H1 (cell line): ENCODE measurements at regions not wholly inside any gene's neighbourhood (a gene's known extent, or its start where the extent isn't known, plus 50 kb on each side); places are given as distances from the start of the nearest gene placed in this dataset.

Source experiments
- CTCF ChIA-PET: fragments of 300-600 bp; sonication (Branson Sonifier 250); formaldehyde crosslinking; loops from one replicate; lab custom pipeline; 2021; ENCODE audit not compliant: partially characterized antibody; lab: Charles Lee
- POLR2A ChIA-PET: fragments of 300-600 bp; sonication (Branson Sonifier 250); formaldehyde crosslinking; loops from one replicate; lab custom pipeline; 2021; ENCODE audit warnings: inconsistent platforms; ENCODE audit not compliant: partially characterized antibody; lab: Charles Lee
- DNase-seq, 2 experiments: peaks; one replicate each; pipeline versions ENCODE4 v3.0.0 to v3.0.0-alpha.2; 2010 to 2022; ENCODE audit warnings: low spot score in 2 of 2, low read depth in 1 of 2, mixed read lengths in 1 of 2
- FAIRE-seq: peaks from 2 replicates; lab custom pipeline; 2011; peaks lifted over from hg19 to GRCh38; lab: Jason Lieb, UNC
- H2AFZ ChIP-seq: 2 replicates; pipeline ENCODE4 v1.8.1; 2012; ENCODE audit warnings: low read length, inconsistent platforms
- H2AK5ac ChIP-seq: 2 replicates; pipeline ENCODE4 v1.6.1; 2013; ENCODE audit warnings: low read depth, low read length
- H2BK120ac ChIP-seq: replicated peaks from 2 replicates; pipeline ENCODE3; 2013; ENCODE audit warnings: low read depth, low read length, inconsistent platforms
- H2BK12ac ChIP-seq: 2 replicates; pipeline ENCODE4 v1.6.1; 2013; ENCODE audit warnings: low read depth, low read length
- H2BK15ac ChIP-seq: 2 replicates; pipeline ENCODE4 v1.6.1; 2013; ENCODE audit warnings: low read length
- H2BK20ac ChIP-seq: 2 replicates; pipeline ENCODE4 v1.6.1; 2013; ENCODE audit warnings: low read length
- H2BK5ac ChIP-seq: 2 replicates; pipeline ENCODE4 v1.6.1; 2013; ENCODE audit warnings: low read depth, low read length
- H3K14ac ChIP-seq: 2 replicates; pipeline ENCODE4 v1.6.1; 2013; ENCODE audit warnings: inconsistent platforms; ENCODE audit not compliant: insufficient read length
- H3K18ac ChIP-seq: 2 replicates; pipeline ENCODE4 v1.6.1; 2013; ENCODE audit warnings: low read length; ENCODE audit errors: extremely low read depth
- H3K23ac ChIP-seq: 2 replicates; pipeline ENCODE4 v1.6.1; 2013; ENCODE audit warnings: inconsistent platforms; ENCODE audit not compliant: insufficient read length
- H3K23me2 ChIP-seq: 2 replicates; pipeline ENCODE4 v1.6.1; 2013; ENCODE audit warnings: low read depth, low read length
- H3K27ac ChIP-seq: 2 replicates; pipeline ENCODE4 v1.6.1; 2011; ENCODE audit warnings: low read depth, low read length, inconsistent platforms
- H3K27me3 ChIP-seq, 4 experiments: replicated peaks in 1 of 4; 1 replicate in 1 of 4; 2 replicates in 3 of 4; pipeline versions ENCODE4 v1.6.1 to v1.8.1; 2011 to 2013; ENCODE audit warnings: low read length in 3 of 4, mild to moderate bottlenecking in 3 of 4, inconsistent platforms in 2 of 4, mixed read lengths in 2 of 4, moderate library complexity in 1 of 4; ENCODE audit not compliant: control insufficient read depth in 3 of 4, insufficient read depth in 3 of 4; ENCODE audit errors: extremely low read depth in 1 of 4
- H3K36me3 ChIP-seq, 4 experiments: 2 replicates each; pipeline versions ENCODE4 v1.6.1 to v1.8.1; 2011 to 2013; ENCODE audit warnings: mild to moderate bottlenecking in 4 of 4, low read length in 3 of 4, moderate library complexity in 2 of 4, control low read depth in 1 of 4, inconsistent platforms in 1 of 4; ENCODE audit not compliant: insufficient read depth in 4 of 4, control insufficient read depth in 2 of 4
- H3K4ac ChIP-seq: replicated peaks from 2 replicates; pipeline ENCODE3; 2013; ENCODE audit warnings: low read length, low read depth, mixed read lengths, inconsistent platforms; ENCODE audit not compliant: insufficient read length
- H3K4me1 ChIP-seq, 4 experiments: replicated peaks in 1 of 4; 1 replicate in 1 of 4; 2 replicates in 3 of 4; pipeline versions ENCODE4 v1.6.1 to v1.8.1; 2011 to 2013; ENCODE audit warnings: low read length in 3 of 4, inconsistent platforms in 2 of 4, mixed read lengths in 1 of 4; ENCODE audit not compliant: insufficient read depth in 4 of 4, control insufficient read depth in 3 of 4
- H3K4me2 ChIP-seq, 2 experiments: 2 replicates each; pipeline versions ENCODE4 v1.6.1 to v1.8.1; 2011 to 2013; ENCODE audit warnings: low read depth in 2 of 2, low read length in 2 of 2, control low read depth in 1 of 2, inconsistent platforms in 1 of 2, mild to moderate bottlenecking in 1 of 2; ENCODE audit not compliant: insufficient read depth in 1 of 2
- H3K4me3 ChIP-seq, 4 experiments: fragments of 200-600, 300-600 bp in 1 of 4; sonication (generic), shearing (Covaris generic), sonication (Bioruptor Twin) in 1 of 4; 2 replicates each; pipeline versions ENCODE4 v1.5.1 to v1.8.1; 2011 to 2016; ENCODE audit warnings: low read length in 4 of 4, low read depth in 3 of 4, control low read depth in 2 of 4, inconsistent platforms in 2 of 4, mild to moderate bottlenecking in 2 of 4, mixed read lengths in 1 of 4, moderate library complexity in 1 of 4; ENCODE audit not compliant: insufficient read depth in 2 of 4; ENCODE audit errors: extremely low read depth in 1 of 4
- H3K56ac ChIP-seq: replicated peaks from 2 replicates; pipeline ENCODE3; 2013; ENCODE audit warnings: low read depth, mild to moderate bottlenecking, mixed read lengths, low read length, inconsistent platforms; ENCODE audit not compliant: insufficient read length
- H3K79me1 ChIP-seq: 2 replicates; pipeline ENCODE4 v1.6.1; 2013; ENCODE audit warnings: low read depth, low read length, control low read depth
- H3K79me2 ChIP-seq, 2 experiments: 2 replicates each; pipeline versions ENCODE4 v1.6.1 to v1.8.1; 2012 to 2013; ENCODE audit warnings: low read length in 2 of 2, mild to moderate bottlenecking in 2 of 2, inconsistent platforms in 1 of 2; ENCODE audit not compliant: insufficient read depth in 2 of 2, control insufficient read depth in 1 of 2
- H3K9ac ChIP-seq, 4 experiments: replicated peaks in 1 of 4; 1 replicate in 1 of 4; 2 replicates in 3 of 4; pipeline versions ENCODE4 v1.6.1 to v1.8.1; 2011 to 2013; ENCODE audit warnings: low read depth in 3 of 4, low read length in 3 of 4, control low read depth in 2 of 4, mild to moderate bottlenecking in 2 of 4, moderate library complexity in 2 of 4, inconsistent platforms in 1 of 4; ENCODE audit errors: extremely low read depth in 1 of 4
- H3K9me3 ChIP-seq, 2 experiments: 2 replicates each; pipeline versions ENCODE4 v1.6.1 to v1.8.1; 2012 to 2013; ENCODE audit warnings: mild to moderate bottlenecking in 2 of 2, moderate library complexity in 2 of 2, control low read depth in 1 of 2, inconsistent platforms in 1 of 2, low read depth in 1 of 2, low read length in 1 of 2, mixed read lengths in 1 of 2; ENCODE audit not compliant: insufficient read depth in 2 of 2
- H4K20me1 ChIP-seq, 2 experiments: replicated peaks in 1 of 2; 2 replicates each; pipeline versions ENCODE3 to v1.8.1; 2011 to 2013; ENCODE audit warnings: inconsistent platforms in 2 of 2, low read length in 2 of 2, mild to moderate bottlenecking in 1 of 2; ENCODE audit not compliant: insufficient read depth in 2 of 2, control insufficient read depth in 1 of 2
- H4K5ac ChIP-seq: 2 replicates; pipeline ENCODE4 v1.6.1; 2013; ENCODE audit warnings: low read length, low read depth, mixed read lengths, inconsistent platforms; ENCODE audit not compliant: insufficient read length
- H4K8ac ChIP-seq: 2 replicates; pipeline ENCODE4 v1.8.0; 2013; ENCODE audit warnings: mild to moderate bottlenecking, moderate library complexity, low read length, inconsistent platforms; ENCODE audit not compliant: insufficient read depth; ENCODE audit errors: extremely low read depth
- H4K91ac ChIP-seq: replicated peaks from 2 replicates; pipeline ENCODE3; 2013; ENCODE audit warnings: low read length, mixed read lengths, inconsistent platforms; ENCODE audit not compliant: insufficient read length
- BACH1 ChIP-seq: IDR thresholded peaks from 2 replicates; pipeline ENCODE4 v1.6.1; 2012; ENCODE audit warnings: low read length, improper control_type of control experiment
- BCL11A ChIP-seq, 2 experiments: IDR thresholded peaks; one replicate each; pipeline ENCODE4 v1.6.1; 2011; ENCODE audit warnings: low read depth in 2 of 2, low read length in 2 of 2, mild to moderate bottlenecking in 2 of 2
- CBX5 ChIP-seq: fragments of 300-800, 300-1000 bp; sonication (generic); IDR thresholded peaks from 2 replicates; pipeline ENCODE4 v1.7.1; 2016; ENCODE audit warnings: antibody characterized with exemption, low read length, low read depth
- CEBPB ChIP-seq: IDR thresholded peaks from 2 replicates; pipeline ENCODE4 v1.6.1; 2012; ENCODE audit warnings: low read depth, low read length
- E2F6 ChIP-seq: IDR thresholded peaks from 2 replicates; pipeline ENCODE4 v1.6.1; 2012; ENCODE audit warnings: inconsistent platforms
- EZH2 ChIP-seq: fragments of 200-600 bp; sonication (generic); IDR thresholded peaks from 2 replicates; pipeline ENCODE4 v1.7.1; 2012; ENCODE audit warnings: low read depth, mild to moderate bottlenecking, moderate library complexity, low read length, inconsistent platforms; ENCODE audit not compliant: severe bottlenecking
- MAFK ChIP-seq: IDR thresholded peaks from 2 replicates; pipeline ENCODE4 v1.6.1; 2012; ENCODE audit warnings: low read depth, mild to moderate bottlenecking, improper control_type of control experiment, low read length
- MAX ChIP-seq: IDR thresholded peaks from 2 replicates; pipeline ENCODE4 v1.6.1; 2012; ENCODE audit warnings: inconsistent platforms
- POLR2A ChIP-seq, 2 experiments: IDR thresholded peaks; 1 replicate in 1 of 2; 2 replicates in 1 of 2; pipeline ENCODE4 v1.6.1; 2011; ENCODE audit warnings: low read depth in 2 of 2, low read length in 2 of 2, mild to moderate bottlenecking in 2 of 2; ENCODE audit errors: control extremely low read depth in 1 of 2
- RAD21 ChIP-seq, 2 experiments: IDR thresholded peaks in 1 of 2; conservative IDR thresholded peaks in 1 of 2; 2 replicates each; pipeline ENCODE4 v1.6.1; 2011; ENCODE audit warnings: low read depth in 2 of 2, low read length in 2 of 2, improper control_type of control experiment in 1 of 2, inconsistent platforms in 1 of 2, mild to moderate bottlenecking in 1 of 2, moderate library complexity in 1 of 2
- SAP30 ChIP-seq: fragments of 300-600 bp; sonication (generic); IDR thresholded peaks from 2 replicates; pipeline ENCODE4 v1.7.1; 2012; ENCODE audit warnings: low read length, moderate library complexity, mild to moderate bottlenecking, inconsistent platforms; ENCODE audit not compliant: insufficient read depth, insufficient replicate concordance
- SIRT6 ChIP-seq: IDR thresholded peaks from one replicate; pipeline ENCODE4 v1.7.1; 2012; ENCODE audit warnings: low read length, inconsistent platforms
- SRF ChIP-seq: IDR thresholded peaks from 2 replicates; pipeline ENCODE4 v1.6.1; 2011; ENCODE audit warnings: mild to moderate bottlenecking, low read depth, low read length, moderate library complexity
- TAF1 ChIP-seq: IDR thresholded peaks from 2 replicates; pipeline ENCODE4 v1.6.1; 2011; ENCODE audit warnings: mild to moderate bottlenecking, low read depth, low read length
- TAF7 ChIP-seq: optimal IDR thresholded peaks from 2 replicates; pipeline ENCODE3; 2011; ENCODE audit warnings: low read depth, mild to moderate bottlenecking, inconsistent platforms, low read length, moderate library complexity, borderline replicate concordance
- WGBS, 2 experiments: shearing (Covaris generic) in 1 of 2; methylation state at CpG; one replicate each; pipeline versions ENCODE4 v1.1.6 to v1.1.7; 2013 to 2015; ENCODE audit warnings: low lambda C conversion rate in 2 of 2, mixed read lengths in 2 of 2, inconsistent platforms in 1 of 2, low coverage in 1 of 2, missing lambda C conversion rate in 1 of 2; ENCODE audit not compliant: insufficient replicate concordance in 2 of 2, insufficient coverage in 1 of 2, insufficient read length in 1 of 2; ENCODE audit errors: extremely low coverage in 1 of 2, missing lambda C conversion rate in 1 of 2; 5-methylcytosine and 5-hydroxymethylcytosine counted together

- H3K36me3 ChIP-seq = no peaks in the 10 kb centered on the region
- no peak overlapping the region for H2BK20ac ChIP-seq
- FAIRE-seq (no peak), DNase-seq (no peak)
- H2BK15ac ChIP-seq = no peak overlapping the region
- H3K27ac ChIP-seq = no peak overlapping the region
- H4K20me1 ChIP-seq = no peaks in the 10 kb centered on the region
- WGBS, 2 experiments = 91% methylated on average over 3 of the region's 3 CpGs; no CpG with 5 or more reads in 1 of the 2 experiments
- H3K56ac ChIP-seq = no peak overlapping the region
- no peaks in the 10 kb centered on the region for H3K4me1 ChIP-seq
- H2BK5ac ChIP-seq = no peak overlapping the region
- H3K4me2 ChIP-seq = no peak overlapping the region
- H4K91ac ChIP-seq = no peak overlapping the region
- no peak overlapping the region for H2BK12ac ChIP-seq
- H2AFZ ChIP-seq = no peak overlapping the region
- no peaks in the 10 kb centered on the region for H3K79me1 ChIP-seq
- no peak overlapping the region for H3K18ac ChIP-seq
- no peaks in the 10 kb centered on the region for H3K23me2 ChIP-seq
- no peak overlapping the region for H3K4me3 ChIP-seq
- ChIA-PET CTCF (interaction anchor here (0.6 kb wide), 1 partner anchor 262 kb away, joined by 3 read pairs; no protein-coding TSS in a partner anchor), POLR2A (no interaction called here)
- no peak overlapping the region for H4K8ac ChIP-seq
- H3K79me2 ChIP-seq = no peaks in the 10 kb centered on the region
- H3K23ac ChIP-seq = no peak overlapping the region
- H3K9me3 ChIP-seq = no peaks in the 10 kb centered on the region
- H2BK120ac ChIP-seq = no peak overlapping the region
- no peak overlapping the region for H3K4ac ChIP-seq
- H3K14ac ChIP-seq = no peak overlapping the region
- no peaks in the 10 kb centered on the region for H3K27me3 ChIP-seq
- TF ChIP-seq BCL11A (IDR thresholded peaks at IDR 0.05; ENCODE audit: low read depth in 2 of 2, low read length in 2 of 2) = no peak
- TF ChIP-seq TAF1 = no peak
- no peak for TF ChIP-seq CBX5
- no peak for TF ChIP-seq CEBPB
- no peak for TF ChIP-seq SAP30
- TF ChIP-seq BACH1 = no peak
- no peak for TF ChIP-seq MAX
- TF ChIP-seq EZH2 = no peak
- no peak for TF ChIP-seq RAD21 (IDR thresholded peaks at IDR 0.05 in 1 of 2, conservative IDR thresholded peaks at IDR 0.05 in 1 of 2; ENCODE audit: low read depth in 2 of 2, low read length in 2 of 2)
- TF ChIP-seq POLR2A (IDR thresholded peaks at IDR 0.05; ENCODE audit: control extremely low read depth in 1 of 2, low read depth in 2 of 2, low read length in 2 of 2) = no peak
- TF ChIP-seq SRF = no peak
- TF ChIP-seq MAFK = no peak
- no peak for TF ChIP-seq TAF7
- no peak for TF ChIP-seq SIRT6
- TF ChIP-seq E2F6 = no peak
- H2AK5ac ChIP-seq = no peak overlapping the region
- no peak overlapping the region for H3K9ac ChIP-seq
- no peak overlapping the region for H4K5ac ChIP-seq
Observed at GRCh38 chr14:42027271-42027670, 420.6 kb downstream of the LRFN5 start.
